GM12873 (cell line): ENCODE measurements at regions not wholly inside any gene's neighbourhood (a gene's known extent, or its start where the extent isn't known, plus 50 kb on each side); places are given as distances from the start of the nearest gene placed in this dataset.
A peak's percentile ranks its signal among the peaks of the same experiment; 100 is the strongest.

Experiments used
- CTCF ChIP-seq: IDR thresholded peaks from 2 replicates; pipeline ENCODE4 v1.5.1; 2012; ENCODE audit warnings: low read depth, mild to moderate bottlenecking, moderate library complexity, low read length, control low read depth; ENCODE audit not compliant: insufficient read depth; ENCODE audit errors: missing control alignments

- TF ChIP-seq CTCF, result no peak
These were observed 208.2 kb upstream of the INHBA start for GRCh38 chr7:41910940-41911600.

GRCh38 chr7:41907444-41907843 is 204.6 kb upstream of the INHBA start:
- no peak for TF ChIP-seq CTCF

- no peak for TF ChIP-seq CTCF
These were observed 197.6 kb upstream of the INHBA start for GRCh38 chr7:41900532-41900931.

GRCh38 chr7:41899823-41900433 is 197.0 kb upstream of the INHBA start:
- TF ChIP-seq CTCF, result no peak

- TF ChIP-seq CTCF, result no peak
These were observed 190.8 kb upstream of the INHBA start for GRCh38 chr7:41893656-41894055.

- TF ChIP-seq CTCF, result peak; percentile 42
These were observed 189.6 kb upstream of the INHBA start for GRCh38 chr7:41892356-41893100.

GRCh38 chr7:41891950-41892349 is 189.1 kb upstream of the INHBA start:
- no peak for TF ChIP-seq CTCF
